HS-5 (cell line): ENCODE measurements at regions not wholly inside any gene's neighbourhood (a gene's known extent, or its start where the extent isn't known, plus 50 kb on each side); places are given as distances from the start of the nearest gene placed in this dataset.
A peak's percentile ranks its signal among the peaks of the same experiment; 100 is the strongest.

ENCODE experiments used
- DNase-seq: peaks from one replicate; pipeline ENCODE4 v3.0.0-alpha.2; 2012; ENCODE audit warnings: low read depth

- no peak for DNase-seq
These were observed 828.8 kb downstream of the ROBO2 start for GRCh38 chr3:77868725-77869124.

GRCh38 chr3:77869423-77869822 lies 829.5 kb downstream of the ROBO2 start:
- DNase-seq, result no peak

- DNase-seq, result no peak
These were observed 831.5 kb downstream of the ROBO2 start for GRCh38 chr3:77871436-77871835.

GRCh38 chr3:77873598-77873997 lies 833.7 kb downstream of the ROBO2 start:
- DNase-seq, result no peak

GRCh38 chr3:77885381-77885780 lies 845.5 kb downstream of the ROBO2 start:
- DNase-seq, result peak; percentile 3

GRCh38 chr3:77887611-77888010 lies 847.7 kb downstream of the ROBO2 start:
- no peak for DNase-seq

- DNase-seq, result no peak
These were observed 849.7 kb downstream of the ROBO2 start for GRCh38 chr3:77889616-77890015.

GRCh38 chr3:77898621-77899020 lies 858.7 kb downstream of the ROBO2 start:
- no peak for DNase-seq

GRCh38 chr3:77902675-77903074 lies 862.8 kb downstream of the ROBO2 start:
- DNase-seq, result no peak

GRCh38 chr3:77906102-77906709 lies 866.3 kb downstream of the ROBO2 start:
- peak; percentile 25 for DNase-seq

GRCh38 chr3:77913524-77914174 lies 873.8 kb downstream of the ROBO2 start:
- DNase-seq, result no peak

- DNase-seq, result no peak
These were observed 875.4 kb downstream of the ROBO2 start for GRCh38 chr3:77915336-77915735.

GRCh38 chr3:77917225-77917624 lies 877.3 kb downstream of the ROBO2 start:
- DNase-seq, result no peak

GRCh38 chr3:77919244-77919643 lies 879.3 kb downstream of the ROBO2 start:
- DNase-seq, result no peak

- DNase-seq, result no peak
These were observed 891.5 kb downstream of the ROBO2 start for GRCh38 chr3:77931255-77932009.

GRCh38 chr3:77932926-77933325 lies 893.0 kb downstream of the ROBO2 start:
- DNase-seq, result no peak

GRCh38 chr3:77933926-77934325 lies 894.0 kb downstream of the ROBO2 start:
- DNase-seq, result no peak

- no peak for DNase-seq
These were observed 895.5 kb downstream of the ROBO2 start for GRCh38 chr3:77935418-77935817.

- DNase-seq, result no peak
These were observed 899.8 kb downstream of the ROBO2 start for GRCh38 chr3:77939726-77940125.

- DNase-seq, result no peak
These were observed 903.7 kb downstream of the ROBO2 start for GRCh38 chr3:77943598-77943997.

- DNase-seq, result no peak
These were observed 905.4 kb downstream of the ROBO2 start for GRCh38 chr3:77945320-77945719.

GRCh38 chr3:77947671-77948070 lies 907.8 kb downstream of the ROBO2 start:
- DNase-seq, result no peak

- no peak for DNase-seq
These were observed 927.7 kb downstream of the ROBO2 start for GRCh38 chr3:77967621-77968020.
